Stimulated activated CD8-positive, alpha-beta memory T cell treated with anti-CD3 and anti-CD28 coated beads, Interleukin-15, amount 100 ng/mL, for 24 hours (primary cell): ENCODE measurements at regions not wholly inside any gene's neighbourhood (a gene's known extent, or its start where the extent isn't known, plus 50 kb on each side); places are given as distances from the start of the nearest gene placed in this dataset.

Experiments
- DNase-seq: peaks from one replicate; pipeline ENCODE4 v3.0.0-alpha.2; 2020; ENCODE audit warnings: low read depth

GRCh38 chr2:220916931-220917330, 655.2 kb downstream of the EPHA4 start:
- DNase-seq, result no peak

GRCh38 chr2:220930271-220931076, 641.6 kb downstream of the EPHA4 start:
- no peak for DNase-seq

GRCh38 chr2:220931491-220931890, 640.6 kb downstream of the EPHA4 start:
- no peak for DNase-seq

- no peak for DNase-seq
Measured at GRCh38 chr2:220932041-220932440, 640.1 kb downstream of the EPHA4 start.

- no peak for DNase-seq
Measured at GRCh38 chr2:220935789-220936321, 636.2 kb downstream of the EPHA4 start.

- no peak for DNase-seq
Measured at GRCh38 chr2:220936641-220937197, 635.4 kb downstream of the EPHA4 start.

GRCh38 chr2:220937245-220937644, 634.9 kb downstream of the EPHA4 start:
- DNase-seq, result no peak

- no peak for DNase-seq
Measured at GRCh38 chr2:220940646-220941045, 631.5 kb downstream of the EPHA4 start.

- DNase-seq, result no peak
Measured at GRCh38 chr2:220941683-220942082, 630.4 kb downstream of the EPHA4 start.

- no peak for DNase-seq
Measured at GRCh38 chr2:220946552-220946951, 625.6 kb downstream of the EPHA4 start.

- no peak for DNase-seq
Measured at GRCh38 chr2:220948579-220948978, 623.5 kb downstream of the EPHA4 start.

- DNase-seq, result no peak
Measured at GRCh38 chr2:220949466-220949865, 622.6 kb downstream of the EPHA4 start.

- DNase-seq, result no peak
Measured at GRCh38 chr2:220955776-220956175, 616.3 kb downstream of the EPHA4 start.

GRCh38 chr2:220956429-220956828, 615.7 kb downstream of the EPHA4 start:
- no peak for DNase-seq

GRCh38 chr2:220959391-220959802, 612.7 kb downstream of the EPHA4 start:
- no peak for DNase-seq

GRCh38 chr2:220961143-220961860, 610.8 kb downstream of the EPHA4 start:
- DNase-seq, result no peak

GRCh38 chr2:220962556-220962955, 609.5 kb downstream of the EPHA4 start:
- DNase-seq, result no peak

- no peak for DNase-seq
Measured at GRCh38 chr2:220963076-220963475, 609.0 kb downstream of the EPHA4 start.

- DNase-seq, result no peak
Measured at GRCh38 chr2:220963930-220964329, 608.2 kb downstream of the EPHA4 start.

- DNase-seq, result no peak
Measured at GRCh38 chr2:220966636-220967035, 605.5 kb downstream of the EPHA4 start.

GRCh38 chr2:220969348-220969747, 602.8 kb downstream of the EPHA4 start:
- DNase-seq, result no peak

GRCh38 chr2:220980966-220981675, 591.0 kb downstream of the EPHA4 start:
- no peak for DNase-seq
